HPDE6-E6E7 (cell line): ENCODE measurements at regions not wholly inside any gene's neighbourhood (a gene's known extent, or its start where the extent isn't known, plus 50 kb on each side); places are given as distances from the start of the nearest gene placed in this dataset.
A peak's percentile ranks its signal among the peaks of the same experiment; 100 is the strongest.
"Not testable (repeated sequence)": the region's sequence is repeated elsewhere in the genome, so short reads cannot be mapped to it uniquely, and the experiment has no call there.

ENCODE experiments used
- DNase-seq: peaks from one replicate; pipeline ENCODE4 v3.0.0; 2011; ENCODE audit warnings: missing footprints; ENCODE audit errors: extremely low spot score

- no peak for DNase-seq
These were observed 140.8 kb upstream of the SERTAD2 start for GRCh38 chr2:64794426-64794995.

DNA sequence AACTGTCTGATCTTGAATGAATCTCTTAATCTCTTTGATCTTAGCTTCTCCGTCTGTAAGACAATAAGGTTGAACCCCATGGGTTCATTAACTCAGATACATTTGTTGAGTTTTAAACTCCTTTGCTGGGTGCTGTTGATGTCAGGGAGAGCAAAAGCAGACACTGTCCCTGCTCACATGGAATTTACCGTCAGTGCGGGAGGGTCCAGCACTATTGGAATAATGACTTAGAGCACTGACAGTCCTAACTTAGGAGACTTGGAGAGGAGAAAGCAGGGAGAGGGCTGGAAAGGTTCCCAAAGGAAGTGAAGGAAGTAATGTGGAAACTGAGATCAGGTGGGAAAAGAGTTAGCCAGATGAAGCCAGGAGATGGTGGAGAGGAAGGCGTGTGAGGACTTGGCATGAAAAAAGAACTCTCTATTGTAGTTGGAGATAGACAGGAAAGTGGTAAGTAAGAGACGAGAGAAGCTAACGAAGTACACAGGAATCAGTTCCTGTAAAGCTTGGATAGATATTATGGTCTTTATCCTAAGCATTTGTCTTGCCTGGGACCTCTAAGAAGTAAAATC, 141.4 kb upstream of the SERTAD2 start:
- DNase-seq = no peak

GRCh38 chr2:64796926-64797325, 143.2 kb upstream of the SERTAD2 start:
- DNase-seq = no peak

GRCh38 chr2:64797881-64798575, 144.3 kb upstream of the SERTAD2 start:
- peak; percentile 33 for DNase-seq

- no peak for DNase-seq
These were observed 146.0 kb upstream of the SERTAD2 start for GRCh38 chr2:64799592-64800252.

GRCh38 chr2:64803776-64804175, 150.1 kb upstream of the SERTAD2 start:
- no peak for DNase-seq

DNA sequence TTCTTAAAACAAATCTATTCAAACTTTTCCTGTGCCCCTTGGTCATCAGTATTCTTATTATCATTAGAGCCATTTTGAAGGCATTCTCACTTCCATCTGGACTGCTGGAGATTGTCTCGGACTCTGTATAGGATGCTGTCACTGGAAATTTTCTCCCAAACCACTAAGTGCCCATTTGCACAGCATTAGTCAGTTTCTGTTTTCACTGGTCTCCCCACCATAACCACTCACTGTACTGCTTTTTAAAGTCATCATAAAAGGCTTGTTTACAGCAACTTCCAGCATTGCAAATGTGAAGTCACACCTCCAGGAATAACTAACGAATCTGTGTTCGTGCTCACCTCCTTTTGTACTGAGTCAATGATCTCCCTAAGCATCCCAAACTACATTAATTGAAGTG, 150.9 kb upstream of the SERTAD2 start:
- no peak for DNase-seq

GRCh38 chr2:64807417-64807816, 153.7 kb upstream of the SERTAD2 start:
- peak; percentile 88 for DNase-seq

DNA sequence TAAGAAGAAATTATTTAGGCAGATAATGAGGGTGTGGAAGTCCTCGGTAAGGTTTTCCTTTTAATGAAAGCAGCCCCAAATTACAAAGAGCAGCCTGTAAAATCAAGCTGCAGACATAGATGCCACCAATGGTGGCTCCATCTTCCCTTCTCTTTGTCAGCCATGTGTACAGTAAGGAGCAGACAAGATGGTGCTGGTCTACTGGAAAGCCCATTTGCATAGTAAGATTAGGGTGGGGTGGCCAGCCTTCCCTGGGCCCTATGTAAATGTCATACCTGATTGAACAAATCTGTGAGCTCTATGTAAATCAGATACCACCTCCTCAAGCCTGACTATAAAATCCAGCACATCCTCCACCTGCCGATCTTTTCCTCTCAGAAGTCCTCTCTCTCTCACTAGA, 154.4 kb upstream of the SERTAD2 start:
- DNase-seq = no peak

GRCh38 chr2:64808754-64809153, 155.0 kb upstream of the SERTAD2 start:
- DNase-seq = no peak

DNA sequence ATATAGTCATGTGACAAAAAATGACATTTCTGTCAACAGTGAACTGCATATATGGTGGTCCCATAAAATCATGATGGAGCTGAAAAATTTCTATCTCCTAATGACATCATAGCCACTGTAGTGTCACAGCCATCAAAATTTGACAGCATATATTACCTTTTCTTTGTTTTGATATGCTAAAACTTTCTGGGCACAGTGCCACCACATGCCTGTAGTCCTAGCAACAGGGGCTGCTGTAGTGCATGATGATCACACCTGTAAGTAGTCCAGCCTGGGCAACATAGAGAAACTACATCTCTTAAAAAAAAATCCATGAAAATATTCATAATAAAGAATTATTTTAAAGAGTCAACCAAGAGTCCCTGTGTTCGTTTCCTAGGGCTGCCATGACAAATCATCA, 155.5 kb upstream of the SERTAD2 start:
- no peak for DNase-seq

DNA sequence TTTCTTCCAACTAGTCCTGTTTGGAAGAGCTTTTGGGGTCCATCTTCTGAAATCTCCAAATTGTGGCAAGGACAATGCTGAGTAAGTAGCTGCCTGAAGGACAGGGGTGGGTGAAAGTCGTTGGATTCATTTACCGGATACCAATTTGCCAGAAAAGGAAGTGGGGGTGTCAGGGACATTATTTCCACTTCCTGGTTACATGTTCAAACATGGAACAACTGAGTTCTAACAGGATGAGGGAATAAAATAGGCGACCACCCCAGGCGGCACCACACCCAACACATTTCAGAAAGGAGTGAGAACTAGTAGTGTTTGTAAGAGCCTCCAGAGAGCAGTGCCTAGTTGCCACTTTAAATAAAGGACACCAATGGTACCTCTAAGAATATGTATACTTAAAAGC, 158.6 kb upstream of the SERTAD2 start:
- DNase-seq = no peak

- DNase-seq = no peak
These were observed 160.3 kb upstream of the SERTAD2 start for GRCh38 chr2:64814007-64814406.

DNA sequence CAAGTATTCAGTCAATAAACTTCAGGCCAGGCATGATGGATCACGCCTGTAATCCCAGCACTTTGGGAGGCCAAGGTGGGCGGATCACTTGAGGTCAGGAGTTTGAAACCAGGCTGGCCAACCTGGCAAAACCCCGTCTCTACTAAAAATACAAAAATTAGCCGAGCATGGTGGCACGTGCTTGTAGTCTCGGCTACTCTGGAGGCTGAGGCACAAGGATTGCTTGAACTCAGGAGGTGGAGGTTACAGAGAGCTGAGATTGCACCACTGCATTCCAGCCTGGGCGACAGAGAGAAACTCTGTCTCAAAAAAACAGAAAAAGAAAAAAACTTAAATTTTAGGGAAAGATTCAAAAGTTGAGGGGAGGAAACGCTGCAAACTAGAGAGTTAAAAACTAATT, 162.8 kb upstream of the SERTAD2 start:
- not testable (repeated sequence) for DNase-seq

- no peak for DNase-seq
These were observed 163.7 kb upstream of the SERTAD2 start for GRCh38 chr2:64817453-64817852.

- DNase-seq = no peak
These were observed 164.9 kb upstream of the SERTAD2 start for GRCh38 chr2:64818664-64819060.

DNA sequence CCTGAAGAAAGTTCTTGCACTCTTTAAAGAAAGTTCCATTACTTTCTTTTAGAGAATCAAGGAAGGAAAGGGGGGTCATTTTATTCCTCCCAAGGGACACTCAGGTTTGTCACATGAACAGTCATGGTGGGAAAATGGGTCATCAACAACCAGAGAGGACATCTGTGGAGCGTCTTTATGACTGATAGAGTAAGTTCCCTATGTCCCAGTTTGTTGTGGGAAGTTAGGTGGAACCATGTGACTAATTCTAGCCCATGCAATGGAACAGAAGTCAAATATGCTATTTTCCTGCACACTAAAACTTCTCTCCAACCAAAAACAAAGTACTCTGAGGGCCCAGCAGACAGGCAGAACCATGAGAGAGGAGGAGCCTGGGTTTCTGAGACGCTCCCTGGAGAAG, 165.6 kb upstream of the SERTAD2 start:
- no peak for DNase-seq

DNA sequence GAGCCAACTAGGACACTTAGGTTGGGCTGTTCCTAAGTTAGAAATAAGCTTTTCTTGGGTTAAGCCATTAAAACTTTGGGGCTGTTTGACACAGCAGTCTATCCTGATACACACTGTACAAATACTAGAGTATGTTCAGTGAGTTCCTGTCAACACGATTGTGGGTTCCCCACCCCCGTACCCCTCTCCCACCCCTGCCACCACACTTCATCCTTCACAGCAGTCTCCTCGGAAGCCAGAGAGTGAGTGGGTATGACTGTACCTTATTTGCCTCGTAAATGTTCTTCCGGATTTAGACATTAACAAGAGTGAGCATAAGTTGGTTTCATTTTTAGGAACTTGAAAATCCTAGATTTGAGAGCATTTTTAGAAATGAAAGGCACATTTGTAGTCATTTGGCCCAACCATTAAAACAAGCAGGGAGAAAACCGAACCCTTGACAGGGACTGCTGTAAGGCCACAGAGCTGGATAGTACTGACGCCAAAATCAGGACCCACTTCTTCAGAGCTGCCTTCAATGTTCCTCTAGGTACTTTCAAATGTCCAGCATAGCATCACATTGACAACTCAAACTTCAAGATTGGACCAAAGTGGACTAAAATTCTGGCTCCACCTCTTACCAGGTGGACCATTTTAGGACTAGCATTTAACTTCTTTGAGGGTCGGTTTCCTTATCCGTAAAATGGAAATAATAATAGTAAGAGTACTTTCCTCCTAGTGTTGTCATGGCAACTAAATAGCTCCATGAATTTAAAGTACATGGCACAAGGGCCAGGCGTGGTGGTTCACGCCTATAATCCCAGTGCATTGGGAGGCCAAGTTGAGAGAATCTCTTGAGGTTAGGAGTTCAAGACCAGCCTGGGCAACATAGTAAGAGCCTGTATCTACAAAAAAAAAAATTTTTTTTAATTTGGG, 166.3 kb upstream of the SERTAD2 start:
- DNase-seq = no peak

- DNase-seq = no peak
These were observed 167.2 kb upstream of the SERTAD2 start for GRCh38 chr2:64820901-64821300.

DNA sequence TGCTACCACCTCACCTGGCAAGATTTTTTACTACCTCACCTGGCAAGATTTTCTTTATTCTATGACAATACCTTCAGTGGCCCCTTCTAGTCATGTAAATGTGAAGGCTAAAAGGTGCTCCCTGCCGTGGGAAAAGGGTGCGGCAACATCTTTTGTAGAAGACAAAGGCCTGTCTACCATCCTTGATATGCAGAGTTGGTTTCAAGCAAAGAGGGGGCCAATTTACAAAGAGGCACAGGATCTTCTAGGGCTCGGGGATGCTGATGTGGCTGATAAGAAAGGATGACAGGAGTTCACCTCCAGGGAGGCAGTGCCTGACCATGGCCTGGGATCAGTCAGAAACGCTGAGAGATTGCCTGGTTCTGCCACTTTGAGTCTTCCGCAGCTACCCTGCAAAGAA, 165.4 kb upstream of the SLC1A4 start:
- no peak for DNase-seq

DNA sequence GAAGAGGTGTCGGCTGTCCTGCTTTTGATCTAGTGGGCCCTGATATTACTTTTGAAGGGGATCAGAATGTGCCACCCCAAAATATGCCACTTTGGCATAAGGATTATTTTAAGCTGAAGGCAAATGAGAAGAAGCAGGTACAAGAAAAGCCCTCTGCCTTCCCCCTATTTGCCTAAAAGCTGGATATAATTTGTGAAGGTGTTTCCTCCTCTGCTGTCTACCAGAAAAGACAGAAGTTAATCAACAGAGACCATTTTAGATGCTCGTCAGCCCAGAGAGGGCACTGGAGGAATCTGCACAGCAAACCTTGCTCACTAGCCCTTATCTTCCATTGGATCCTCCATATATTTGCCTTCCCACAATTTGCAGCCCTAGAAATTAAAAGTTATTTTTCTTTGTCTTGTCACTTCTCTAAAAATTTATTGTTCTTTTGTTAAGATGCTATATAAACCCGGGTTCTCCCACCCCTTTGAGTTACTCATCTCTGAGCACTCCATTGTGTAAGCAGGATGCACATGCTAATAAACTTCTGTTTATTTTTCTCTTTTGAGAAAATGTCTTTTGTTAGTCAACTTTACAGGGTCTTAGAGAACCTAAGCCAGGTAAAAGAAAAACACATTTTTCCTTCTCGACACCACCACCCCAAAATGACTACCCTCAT, 163.2 kb upstream of the SLC1A4 start:
- DNase-seq = no peak
